ENCODE measurements at regions not wholly inside any gene's neighbourhood (a gene's known extent, or its start where the extent isn't known, plus 50 kb on each side); places are given as distances from the start of the nearest gene placed in this dataset.

- BruUV-seq (replicated peaks), result no TSS peak
- no peaks in the 10 kb centered on the region for H3K4me1 ChIP-seq (ENCODE audit: insufficient read depth, low read length)
- no peaks in the 10 kb centered on the region for H3K79me2 ChIP-seq (ENCODE audit: insufficient read depth, low read length)
- H3K27ac ChIP-seq (ENCODE audit: extremely low read length, insufficient read depth, low read length), result no peak overlapping the region
- H3K36me3 ChIP-seq (replicated peaks in 1 of 2; ENCODE audit: control insufficient read depth in 1 of 2, insufficient read depth in 2 of 2, low read length in 2 of 2), result no peaks in the 10 kb centered on the region
- intact Hi-C loops (cut with micrococcal nuclease; ENCODE audit: unreplicated experiment) (no loop called here), in situ Hi-C loops (cut with HindIII; ENCODE audit: extremely low pct_ligation_motif_present, low pct_unique_long_range_greater_than_20kb) (no loop called here)
- 0% methylated on average over 1 of the region's 1 CpG for WGBS (ENCODE audit: low lambda C conversion rate)
- H3K9ac ChIP-seq (ENCODE audit: insufficient read depth, low read depth, low read length), result no peak overlapping the region
- no peak overlapping the region for H2AFZ ChIP-seq (ENCODE audit: low read length)
- FAIRE-seq (no peak), ATAC-seq (no peak), DNase-seq (ENCODE audit: low spot score) (no peak)
- no peaks in the 10 kb centered on the region for H3K9me3 ChIP-seq (ENCODE audit: low read length)
- no peak overlapping the region for H3K4me2 ChIP-seq (ENCODE audit: low read depth, low read length)
- no peaks in the 10 kb centered on the region for H3K27me3 ChIP-seq (ENCODE audit: control insufficient read depth in 1 of 2, insufficient read depth in 2 of 2, low read length in 2 of 2)
- CTCF ChIA-PET (ENCODE audit: low intra/inter-chr PET ratio, low total read pairs), result no interaction called here
- no peaks in the 10 kb centered on the region for H4K20me1 ChIP-seq (ENCODE audit: insufficient read depth, low read length)
- POLR2A ChIA-PET, result no interaction called here
- no peak overlapping the region for H3K4me3 ChIP-seq (replicated peaks in 1 of 3; ENCODE audit: insufficient read depth in 1 of 3, low read depth in 2 of 3, low read length in 3 of 3)
- TF ChIP-seq DPF2 (CRISPR knock-in tag; IDR thresholded peaks at IDR 0.05; ENCODE audit: borderline replicate concordance, low read depth) (no peak), ZNF549 (CRISPR knock-in tag; IDR thresholded peaks at IDR 0.05) (no peak), DNMT1 (CRISPR knock-in tag; IDR thresholded peaks at IDR 0.05) (no peak), ZSCAN30 (CRISPR knock-in tag; IDR thresholded peaks at IDR 0.05) (no peak), ZEB1 (IDR thresholded peaks at IDR 0.05; ENCODE audit: insufficient replicate concordance, low read depth) (no peak), ZNF670 (CRISPR knock-in tag; IDR thresholded peaks at IDR 0.05; ENCODE audit: borderline replicate concordance) (no peak), RARG (CRISPR knock-in tag; IDR thresholded peaks at IDR 0.05; ENCODE audit: low read depth) (no peak), EHMT2 (IDR thresholded peaks at IDR 0.05; ENCODE audit: borderline replicate concordance, low read depth, low read length) (no peak), ZFP82 (CRISPR knock-in tag; IDR thresholded peaks at IDR 0.05; ENCODE audit: borderline replicate concordance) (no peak), ZNF792 (CRISPR knock-in tag; IDR thresholded peaks at IDR 0.05) (no peak), IKZF5 (CRISPR knock-in tag; IDR thresholded peaks at IDR 0.05) (no peak), ZFYVE20 (CRISPR knock-in tag; IDR thresholded peaks at IDR 0.05; ENCODE audit: borderline replicate concordance, low read depth) (no peak), PLRG1 (conservative IDR thresholded peaks at IDR 0.05) (no peak), HMGXB4 (CRISPR knock-in tag; IDR thresholded peaks at IDR 0.05; ENCODE audit: borderline replicate concordance in 1 of 2, low read depth in 1 of 2) (no peak), TIGD3 (CRISPR knock-in tag; IDR thresholded peaks at IDR 0.05; ENCODE audit: borderline replicate concordance) (no peak), ZNF644 (CRISPR knock-in tag; IDR thresholded peaks at IDR 0.05; ENCODE audit: low read depth) (no peak), BHLHE40 (IDR thresholded peaks at IDR 0.05; ENCODE audit: low read length) (no peak), SRSF4 (IDR thresholded peaks at IDR 0.05; ENCODE audit: low read depth, low read length, poor library complexity, severe bottlenecking) (no peak)
- TF ChIP-seq, protein P1, sequence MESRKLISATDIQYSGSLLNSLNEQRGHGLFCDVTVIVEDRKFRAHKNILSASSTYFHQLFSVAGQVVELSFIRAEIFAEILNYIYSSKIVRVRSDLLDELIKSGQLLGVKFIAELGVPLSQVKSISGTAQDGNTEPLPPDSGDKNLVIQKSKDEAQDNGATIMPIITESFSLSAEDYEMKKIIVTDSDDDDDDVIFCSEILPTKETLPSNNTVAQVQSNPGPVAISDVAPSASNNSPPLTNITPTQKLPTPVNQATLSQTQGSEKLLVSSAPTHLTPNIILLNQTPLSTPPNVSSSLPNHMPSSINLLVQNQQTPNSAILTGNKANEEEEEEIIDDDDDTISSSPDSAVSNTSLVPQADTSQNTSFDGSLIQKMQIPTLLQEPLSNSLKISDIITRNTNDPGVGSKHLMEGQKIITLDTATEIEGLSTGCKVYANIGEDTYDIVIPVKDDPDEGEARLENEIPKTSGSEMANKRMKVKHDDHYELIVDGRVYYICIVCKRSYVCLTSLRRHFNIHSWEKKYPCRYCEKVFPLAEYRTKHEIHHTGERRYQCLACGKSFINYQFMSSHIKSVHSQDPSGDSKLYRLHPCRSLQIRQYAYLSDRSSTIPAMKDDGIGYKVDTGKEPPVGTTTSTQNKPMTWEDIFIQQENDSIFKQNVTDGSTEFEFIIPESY (CRISPR knock-in tag; IDR thresholded peaks at IDR 0.05), result no peak
Measured at GRCh38 chr6:153594871-153595270, 444.2 kb upstream of the OPRM1 start.
